ENCODE measurements at regions not wholly inside any gene's neighbourhood (a gene's known extent, or its start where the extent isn't known, plus 50 kb on each side); places are given as distances from the start of the nearest gene placed in this dataset.
"Not testable (repeated sequence)": the region's sequence is repeated elsewhere in the genome, so short reads cannot be mapped to it uniquely, and the experiment has no call there.

DNA sequence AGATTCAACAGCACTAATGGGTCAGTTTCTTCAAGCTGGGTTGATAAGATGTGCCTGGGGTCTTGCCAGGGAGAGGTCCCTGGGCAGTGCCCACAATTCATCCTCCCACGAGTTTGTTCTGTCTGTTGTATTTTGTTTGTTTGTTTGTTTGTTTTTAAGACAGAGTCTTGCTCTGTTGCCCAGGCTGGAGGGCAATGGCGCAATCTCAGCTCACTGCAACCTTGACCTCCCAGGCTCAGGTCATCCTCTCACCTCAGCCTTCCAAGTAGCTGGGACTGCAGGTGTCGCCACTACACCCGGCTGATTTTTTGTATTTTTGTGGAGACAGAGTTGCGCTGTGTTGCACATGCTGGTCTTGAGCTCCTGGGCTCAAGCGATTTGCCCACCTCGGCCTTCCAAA, 120.1 kb downstream of the NUFIP1 start:
- H3K9me3 Mint-ChIP-seq (ENCODE audit: unreplicated experiment): no peaks in the 10 kb centered on the region
- H3K4me1 Mint-ChIP-seq (ENCODE audit: low read depth, unreplicated experiment): no peaks in the 10 kb centered on the region
- peaks cover 8% of the 10 kb centered on the region for H3K36me3 Mint-ChIP-seq (ENCODE audit: unreplicated experiment)
- TF ChIP-seq, protein P1, sequence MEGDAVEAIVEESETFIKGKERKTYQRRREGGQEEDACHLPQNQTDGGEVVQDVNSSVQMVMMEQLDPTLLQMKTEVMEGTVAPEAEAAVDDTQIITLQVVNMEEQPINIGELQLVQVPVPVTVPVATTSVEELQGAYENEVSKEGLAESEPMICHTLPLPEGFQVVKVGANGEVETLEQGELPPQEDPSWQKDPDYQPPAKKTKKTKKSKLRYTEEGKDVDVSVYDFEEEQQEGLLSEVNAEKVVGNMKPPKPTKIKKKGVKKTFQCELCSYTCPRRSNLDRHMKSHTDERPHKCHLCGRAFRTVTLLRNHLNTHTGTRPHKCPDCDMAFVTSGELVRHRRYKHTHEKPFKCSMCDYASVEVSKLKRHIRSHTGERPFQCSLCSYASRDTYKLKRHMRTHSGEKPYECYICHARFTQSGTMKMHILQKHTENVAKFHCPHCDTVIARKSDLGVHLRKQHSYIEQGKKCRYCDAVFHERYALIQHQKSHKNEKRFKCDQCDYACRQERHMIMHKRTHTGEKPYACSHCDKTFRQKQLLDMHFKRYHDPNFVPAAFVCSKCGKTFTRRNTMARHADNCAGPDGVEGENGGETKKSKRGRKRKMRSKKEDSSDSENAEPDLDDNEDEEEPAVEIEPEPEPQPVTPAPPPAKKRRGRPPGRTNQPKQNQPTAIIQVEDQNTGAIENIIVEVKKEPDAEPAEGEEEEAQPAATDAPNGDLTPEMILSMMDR (IDR thresholded peaks at IDR 0.05; ENCODE audit: partially characterized antibody, unreplicated experiment): no peak
- DNase-seq: no peak
- no peaks in the 10 kb centered on the region for H3K27me3 Mint-ChIP-seq (ENCODE audit: unreplicated experiment)
- H3K4me3 Mint-ChIP-seq (ENCODE audit: unreplicated experiment): no peak overlapping the region
- no peak overlapping the region for H3K27ac Mint-ChIP-seq (ENCODE audit: unreplicated experiment)

GRCh38 chr13:44868397-44868796, 120.9 kb downstream of the NUFIP1 start:
- Mint-ChIP-seq H3K4me1 (ENCODE audit: low read depth, unreplicated experiment) (no peaks in the 10 kb centered on the region), H3K9me3 (ENCODE audit: unreplicated experiment) (no peaks in the 10 kb centered on the region), H3K4me3 (ENCODE audit: unreplicated experiment) (no peak overlapping the region), H3K27ac (ENCODE audit: unreplicated experiment) (no peak overlapping the region), H3K36me3 (ENCODE audit: unreplicated experiment) (peaks cover 8% of the 10 kb centered on the region), H3K27me3 (ENCODE audit: unreplicated experiment) (no peaks in the 10 kb centered on the region)
- TF ChIP-seq, protein P1 (IDR thresholded peaks at IDR 0.05; ENCODE audit: partially characterized antibody, unreplicated experiment): no peak
- DNase-seq: no peak

DNA sequence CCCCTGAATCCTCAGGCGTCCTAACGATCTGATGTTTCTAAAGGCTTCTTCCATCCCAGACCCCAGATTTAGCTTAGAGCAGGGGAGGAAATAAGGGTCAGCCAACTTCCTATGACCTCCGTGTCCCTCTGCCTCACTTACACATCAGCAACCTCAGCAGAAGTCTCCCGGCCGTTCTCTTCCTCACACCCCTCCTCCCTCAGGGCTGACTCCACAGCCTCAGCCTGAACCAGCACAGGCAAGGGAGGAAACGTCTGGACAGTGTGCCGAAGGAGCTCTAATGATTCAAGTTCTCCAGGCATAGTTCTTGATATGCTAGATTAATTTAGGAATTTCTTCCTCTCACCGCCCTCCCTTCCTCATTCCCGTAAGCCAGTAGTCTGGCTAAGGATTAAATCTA, 121.4 kb downstream of the NUFIP1 start:
- no peak overlapping the region for H3K4me3 Mint-ChIP-seq (ENCODE audit: unreplicated experiment)
- DNase-seq: no peak
- no peaks in the 10 kb centered on the region for H3K4me1 Mint-ChIP-seq (ENCODE audit: low read depth, unreplicated experiment)
- TF ChIP-seq, protein P1 (IDR thresholded peaks at IDR 0.05; ENCODE audit: partially characterized antibody, unreplicated experiment): no peak
- H3K27ac Mint-ChIP-seq (ENCODE audit: unreplicated experiment): no peak overlapping the region
- H3K27me3 Mint-ChIP-seq (ENCODE audit: unreplicated experiment): no peaks in the 10 kb centered on the region
- no peaks in the 10 kb centered on the region for H3K9me3 Mint-ChIP-seq (ENCODE audit: unreplicated experiment)
- H3K36me3 Mint-ChIP-seq (ENCODE audit: unreplicated experiment): peaks cover 5% of the 10 kb centered on the region

DNA sequence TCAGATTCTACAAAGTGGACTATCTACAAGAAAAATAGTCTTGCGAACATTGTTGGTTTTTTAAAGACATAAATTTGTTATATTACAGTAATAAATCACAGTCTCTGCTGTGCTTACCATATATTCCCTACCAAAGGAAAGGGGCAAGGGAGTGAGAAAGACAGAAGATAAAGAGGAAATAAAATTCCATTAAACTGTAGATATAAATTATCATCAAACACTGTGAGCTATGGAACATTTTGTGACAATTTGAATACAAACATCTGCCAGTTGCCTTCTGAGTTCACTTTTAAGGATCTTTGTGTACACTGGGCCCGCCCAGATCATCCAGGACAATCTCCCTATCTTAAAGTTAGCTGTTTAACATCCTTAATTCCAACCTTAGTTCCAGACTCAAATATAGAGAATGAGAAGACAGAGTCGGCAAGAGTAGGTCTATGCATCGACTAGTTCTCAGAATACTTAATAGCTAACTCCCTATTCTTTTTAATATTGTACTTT, 122.8 kb downstream of the NUFIP1 start:
- TF ChIP-seq, protein P1 (IDR thresholded peaks at IDR 0.05; ENCODE audit: partially characterized antibody, unreplicated experiment): no peak
- Mint-ChIP-seq H3K9me3 (ENCODE audit: unreplicated experiment) (no peaks in the 10 kb centered on the region), H3K36me3 (ENCODE audit: unreplicated experiment) (peaks cover 5% of the 10 kb centered on the region), H3K27me3 (ENCODE audit: unreplicated experiment) (no peaks in the 10 kb centered on the region), H3K27ac (ENCODE audit: unreplicated experiment) (no peak overlapping the region), H3K4me3 (ENCODE audit: unreplicated experiment) (no peak overlapping the region), H3K4me1 (ENCODE audit: low read depth, unreplicated experiment) (no peaks in the 10 kb centered on the region)
- no peak for DNase-seq

DNA sequence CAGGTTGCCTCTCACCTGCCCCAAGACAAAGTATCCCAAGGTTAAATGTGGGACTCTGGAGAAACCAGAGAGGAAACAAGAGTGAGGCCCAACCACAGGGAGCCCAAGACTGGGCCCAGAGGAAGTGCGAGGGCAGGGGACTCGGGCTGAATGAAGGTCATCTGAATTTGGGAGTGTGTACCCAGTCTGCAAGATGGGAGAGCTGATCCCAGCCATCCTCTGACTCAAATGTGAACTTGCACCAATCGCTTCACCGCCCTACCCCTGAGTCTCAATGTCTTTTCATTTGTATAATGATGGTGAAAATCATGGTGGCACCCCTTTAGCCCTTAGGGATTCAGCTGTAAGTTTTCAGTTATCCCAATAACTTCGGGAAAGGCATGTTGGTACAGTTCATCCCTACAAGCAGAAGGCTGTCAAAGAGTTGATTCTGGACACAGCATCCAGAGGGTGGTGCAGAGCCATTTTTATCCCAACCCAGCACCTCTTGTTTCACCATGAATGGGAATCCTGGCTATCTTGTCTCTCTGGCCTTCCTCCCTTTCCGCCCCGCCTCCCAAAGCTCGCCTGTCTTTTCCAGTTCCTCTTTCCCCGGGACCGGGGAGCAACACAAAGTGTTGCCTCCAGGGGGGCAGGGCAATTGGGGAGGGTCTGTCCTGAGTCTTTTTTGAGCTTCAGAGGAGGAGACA, 123.4 kb downstream of the NUFIP1 start:
- TF ChIP-seq, protein P1 (IDR thresholded peaks at IDR 0.05; ENCODE audit: partially characterized antibody, unreplicated experiment): no peak
- no peak overlapping the region for H3K27ac Mint-ChIP-seq (ENCODE audit: unreplicated experiment)
- H3K4me3 Mint-ChIP-seq (ENCODE audit: unreplicated experiment): no peak overlapping the region
- H3K9me3 Mint-ChIP-seq (ENCODE audit: unreplicated experiment): no peaks in the 10 kb centered on the region
- H3K4me1 Mint-ChIP-seq (ENCODE audit: low read depth, unreplicated experiment): no peaks in the 10 kb centered on the region
- H3K36me3 Mint-ChIP-seq (ENCODE audit: unreplicated experiment): peaks cover 5% of the 10 kb centered on the region
- no peaks in the 10 kb centered on the region for H3K27me3 Mint-ChIP-seq (ENCODE audit: unreplicated experiment)
- no peak for DNase-seq

GRCh38 chr13:44863641-44864040, 125.6 kb downstream of the NUFIP1 start:
- not testable (repeated sequence) for DNase-seq; H3K9me3 Mint-ChIP-seq (ENCODE audit: unreplicated experiment); H3K4me3 Mint-ChIP-seq (ENCODE audit: unreplicated experiment); H3K27ac Mint-ChIP-seq (ENCODE audit: unreplicated experiment); H3K36me3 Mint-ChIP-seq (ENCODE audit: unreplicated experiment); H3K27me3 Mint-ChIP-seq (ENCODE audit: unreplicated experiment); H3K4me1 Mint-ChIP-seq (ENCODE audit: low read depth, unreplicated experiment)
